Spleen (tissue), 7 donors: ENCODE measurements at regions not wholly inside any gene's neighbourhood (a gene's known extent, or its start where the extent isn't known, plus 50 kb on each side); places are given as distances from the start of the nearest gene placed in this dataset.

Source experiments
- POLR2A ChIP-seq, 3 donors: fragments of 450-650 bp; IDR thresholded peaks; one replicate each; pipeline ENCODE4 v1.5.1; 2017; ENCODE audit warnings: antibody characterized with exemption in 3 of 3, mild to moderate bottlenecking in 1 of 3
- POLR2AphosphoS5 ChIP-seq, 3 donors: sonication (generic); formaldehyde crosslinking; IDR thresholded peaks; one replicate each; pipeline ENCODE4 v1.5.1; 2017; ENCODE audit warnings: antibody characterized with exemption in 3 of 3
- TF ChIP-seq, protein P1 (sequence below), 11 experiments: fragments of 200-600 bp in 7 of 11; fragments of 450-650 bp in 4 of 11; sonication (generic) in 4 of 11; IDR thresholded peaks in 8 of 11; conservative IDR thresholded peaks in 3 of 11; 1 replicate in 7 of 11; 2 replicates in 4 of 11; pipeline versions ENCODE4 v1.4.0 to v1.8.0; 2016 to 2021; ENCODE audit warnings: antibody characterized with exemption in 11 of 11, inconsistent platforms in 4 of 11, mild to moderate bottlenecking in 1 of 11
- donor health status: DM: no; HTN: no; CAD: no; lungs with moderate emphysema.
- donor health status: DM: no; HTN: no; CAD: no.
- donor health status: DM: no; HTN: no; CAD: no.

DNA sequence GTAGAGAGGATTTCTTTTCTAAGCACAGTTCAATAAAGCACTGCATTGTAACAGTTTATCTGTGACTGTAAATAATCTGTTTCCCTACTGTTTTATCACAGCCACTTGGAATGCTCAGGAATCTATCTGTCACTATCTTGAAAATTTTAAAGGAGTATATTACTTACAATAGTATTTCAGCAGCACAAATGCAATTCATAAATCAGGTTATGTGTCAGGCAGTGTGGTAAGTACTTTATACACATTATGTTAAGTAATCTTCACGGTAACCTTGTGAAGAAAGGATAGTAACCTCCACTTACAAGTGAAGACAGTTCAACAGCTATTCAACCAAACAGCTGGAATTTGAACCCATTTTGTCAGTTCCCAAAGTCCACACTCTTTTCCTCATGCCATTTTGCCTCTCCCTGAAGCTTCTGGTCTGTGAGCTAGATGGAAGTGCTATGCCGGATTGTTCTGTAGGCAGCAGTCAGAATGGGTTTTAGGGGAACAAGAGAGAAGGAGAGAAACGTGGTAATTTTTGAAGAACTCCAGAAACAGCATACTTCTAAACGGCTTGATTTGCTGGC lies 125.0 kb downstream of the KLF12 start:
- TF ChIP-seq, protein P1, sequence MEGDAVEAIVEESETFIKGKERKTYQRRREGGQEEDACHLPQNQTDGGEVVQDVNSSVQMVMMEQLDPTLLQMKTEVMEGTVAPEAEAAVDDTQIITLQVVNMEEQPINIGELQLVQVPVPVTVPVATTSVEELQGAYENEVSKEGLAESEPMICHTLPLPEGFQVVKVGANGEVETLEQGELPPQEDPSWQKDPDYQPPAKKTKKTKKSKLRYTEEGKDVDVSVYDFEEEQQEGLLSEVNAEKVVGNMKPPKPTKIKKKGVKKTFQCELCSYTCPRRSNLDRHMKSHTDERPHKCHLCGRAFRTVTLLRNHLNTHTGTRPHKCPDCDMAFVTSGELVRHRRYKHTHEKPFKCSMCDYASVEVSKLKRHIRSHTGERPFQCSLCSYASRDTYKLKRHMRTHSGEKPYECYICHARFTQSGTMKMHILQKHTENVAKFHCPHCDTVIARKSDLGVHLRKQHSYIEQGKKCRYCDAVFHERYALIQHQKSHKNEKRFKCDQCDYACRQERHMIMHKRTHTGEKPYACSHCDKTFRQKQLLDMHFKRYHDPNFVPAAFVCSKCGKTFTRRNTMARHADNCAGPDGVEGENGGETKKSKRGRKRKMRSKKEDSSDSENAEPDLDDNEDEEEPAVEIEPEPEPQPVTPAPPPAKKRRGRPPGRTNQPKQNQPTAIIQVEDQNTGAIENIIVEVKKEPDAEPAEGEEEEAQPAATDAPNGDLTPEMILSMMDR (IDR thresholded peaks at IDR 0.05 in 8 of 11, conservative IDR thresholded peaks at IDR 0.05 in 3 of 11): no peak
- no peak for TF ChIP-seq POLR2A (IDR thresholded peaks at IDR 0.05)
- TF ChIP-seq POLR2AphosphoS5 (IDR thresholded peaks at IDR 0.05): no peak
